ENCODE measurements at regions not wholly inside any gene's neighbourhood (a gene's known extent, or its start where the extent isn't known, plus 50 kb on each side); places are given as distances from the start of the nearest gene placed in this dataset.

- Histone ChIP-seq H3K36me3 (ENCODE audit: control insufficient read depth, insufficient read depth, low read length) (no peaks in the 10 kb centered on the region), H3K9me3 (ENCODE audit: control insufficient read depth, insufficient read depth, low read length) (peaks cover 10% of the 10 kb centered on the region; the same call in 1 of the 2 replicates), H3K27me3 (ENCODE audit: control insufficient read depth, insufficient read depth, low read length) (no peaks in the 10 kb centered on the region), H3K9ac (ENCODE audit: low read depth, low read length) (no peak overlapping the region), H3K4me3 (ENCODE audit: low read depth, low read length) (no peak overlapping the region), H3K27ac (ENCODE audit: low read depth, low read length) (no peak overlapping the region), H3K4me1 (ENCODE audit: control insufficient read depth, insufficient read depth, low read length) (peaks cover 6% of the 10 kb centered on the region; the same call in 1 of the 2 replicates)
Observed at GRCh38 chr15:77839970-77840905, 207.5 kb upstream of the LINGO1 start.

DNA sequence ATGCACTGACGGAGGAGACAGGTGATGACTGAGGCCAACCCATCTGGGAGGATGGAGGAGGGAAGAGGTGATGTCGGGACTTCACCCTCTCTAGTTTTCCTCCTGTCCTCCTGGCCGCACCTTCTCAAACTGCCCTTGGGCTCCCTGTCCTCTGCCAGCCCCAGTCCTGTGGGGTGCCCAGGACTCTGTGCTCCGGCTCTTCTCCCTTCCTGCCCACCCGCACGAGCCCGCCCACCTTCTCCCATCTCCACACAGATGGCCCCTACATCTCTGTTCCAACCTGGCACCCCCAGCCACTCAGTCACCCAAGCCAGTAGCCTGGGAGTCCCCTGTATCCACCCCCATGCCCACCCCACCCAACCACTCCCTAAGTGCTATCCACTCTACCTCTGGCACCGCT, 206.7 kb upstream of the LINGO1 start:
- H3K9ac ChIP-seq (ENCODE audit: low read depth, low read length): no peak overlapping the region
- H3K27ac ChIP-seq (ENCODE audit: low read depth, low read length): no peak overlapping the region

GRCh38 chr15:77838595-77838994, 205.9 kb upstream of the LINGO1 start:
- H3K9me3 ChIP-seq (ENCODE audit: control insufficient read depth, insufficient read depth, low read length): no peaks in the 10 kb centered on the region
- no peaks in the 10 kb centered on the region for H3K27me3 ChIP-seq (ENCODE audit: control insufficient read depth, insufficient read depth, low read length)
- no peak overlapping the region for H3K9ac ChIP-seq (ENCODE audit: low read depth, low read length)
- no peaks in the 10 kb centered on the region for H3K36me3 ChIP-seq (ENCODE audit: control insufficient read depth, insufficient read depth, low read length)
- H3K27ac ChIP-seq (ENCODE audit: low read depth, low read length): no peak overlapping the region
- peaks cover 6% of the 10 kb centered on the region; the same call in 1 of the 2 replicates for H3K4me1 ChIP-seq (ENCODE audit: control insufficient read depth, insufficient read depth, low read length)
- no peak overlapping the region for H3K4me3 ChIP-seq (ENCODE audit: low read depth, low read length)

More for the DNA sequence above, 206.7 kb upstream of the LINGO1 start:
- Histone ChIP-seq H3K36me3 (ENCODE audit: control insufficient read depth, insufficient read depth, low read length) (no peaks in the 10 kb centered on the region), H3K4me3 (ENCODE audit: low read depth, low read length) (no peak overlapping the region), H3K9me3 (ENCODE audit: control insufficient read depth, insufficient read depth, low read length) (peaks cover 2% of the 10 kb centered on the region; the same call in 1 of the 2 replicates), H3K4me1 (ENCODE audit: control insufficient read depth, insufficient read depth, low read length) (peaks cover 6% of the 10 kb centered on the region; the same call in 1 of the 2 replicates), H3K27me3 (ENCODE audit: control insufficient read depth, insufficient read depth, low read length) (no peaks in the 10 kb centered on the region)

GRCh38 chr15:77838061-77838460, 205.3 kb upstream of the LINGO1 start:
- no peaks in the 10 kb centered on the region for H3K27me3 ChIP-seq (ENCODE audit: control insufficient read depth, insufficient read depth, low read length)
- H3K9ac ChIP-seq (ENCODE audit: low read depth, low read length): no peak overlapping the region
- H3K9me3 ChIP-seq (ENCODE audit: control insufficient read depth, insufficient read depth, low read length): no peaks in the 10 kb centered on the region
- no peaks in the 10 kb centered on the region for H3K36me3 ChIP-seq (ENCODE audit: control insufficient read depth, insufficient read depth, low read length)
- peaks cover 6% of the 10 kb centered on the region; the same call in 1 of the 2 replicates for H3K4me1 ChIP-seq (ENCODE audit: control insufficient read depth, insufficient read depth, low read length)
- no peak overlapping the region for H3K4me3 ChIP-seq (ENCODE audit: low read depth, low read length)
- H3K27ac ChIP-seq (ENCODE audit: low read depth, low read length): no peak overlapping the region

DNA sequence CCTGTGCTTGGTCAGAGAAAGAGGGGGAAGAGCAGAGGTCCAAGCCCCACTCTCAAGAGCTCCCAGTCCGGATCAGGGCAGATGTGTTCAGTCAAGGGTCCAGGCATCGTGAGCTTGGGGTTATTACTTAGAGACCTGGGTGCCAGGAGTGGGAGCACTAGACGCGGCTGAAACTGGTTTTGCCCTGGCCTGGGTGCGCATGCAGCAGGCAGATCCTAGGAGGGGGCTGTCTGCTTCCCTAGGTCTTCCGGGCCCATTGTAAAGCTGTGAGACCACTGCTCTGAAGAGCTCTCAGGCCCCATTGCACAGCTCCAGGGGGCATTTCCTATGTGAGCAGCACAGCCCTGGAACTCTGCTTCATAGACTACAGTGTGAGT, 204.9 kb upstream of the LINGO1 start:
- H3K36me3 ChIP-seq (ENCODE audit: control insufficient read depth, insufficient read depth, low read length): no peaks in the 10 kb centered on the region
- H3K4me1 ChIP-seq (ENCODE audit: control insufficient read depth, insufficient read depth, low read length): peaks cover 6% of the 10 kb centered on the region; the same call in 1 of the 2 replicates
- no peak overlapping the region for H3K9ac ChIP-seq (ENCODE audit: low read depth, low read length)
- H3K27me3 ChIP-seq (ENCODE audit: control insufficient read depth, insufficient read depth, low read length): no peaks in the 10 kb centered on the region
- H3K4me3 ChIP-seq (ENCODE audit: low read depth, low read length): no peak overlapping the region
- no peaks in the 10 kb centered on the region for H3K9me3 ChIP-seq (ENCODE audit: control insufficient read depth, insufficient read depth, low read length)
- no peak overlapping the region for H3K27ac ChIP-seq (ENCODE audit: low read depth, low read length)

- Histone ChIP-seq H3K27ac (ENCODE audit: low read depth, low read length) (no peak overlapping the region), H3K27me3 (ENCODE audit: control insufficient read depth, insufficient read depth, low read length) (no peaks in the 10 kb centered on the region), H3K9ac (ENCODE audit: low read depth, low read length) (no peak overlapping the region), H3K36me3 (ENCODE audit: control insufficient read depth, insufficient read depth, low read length) (no peaks in the 10 kb centered on the region), H3K9me3 (ENCODE audit: control insufficient read depth, insufficient read depth, low read length) (no peaks in the 10 kb centered on the region), H3K4me3 (ENCODE audit: low read depth, low read length) (no peak overlapping the region), H3K4me1 (ENCODE audit: control insufficient read depth, insufficient read depth, low read length) (peaks cover 6% of the 10 kb centered on the region; the same call in 1 of the 2 replicates)
Observed at GRCh38 chr15:77836906-77837648, 204.4 kb upstream of the LINGO1 start.

- Histone ChIP-seq H3K9ac (ENCODE audit: low read depth, low read length) (no peak overlapping the region), H3K27ac (ENCODE audit: low read depth, low read length) (no peak overlapping the region), H3K9me3 (ENCODE audit: control insufficient read depth, insufficient read depth, low read length) (no peaks in the 10 kb centered on the region), H3K36me3 (ENCODE audit: control insufficient read depth, insufficient read depth, low read length) (no peaks in the 10 kb centered on the region), H3K27me3 (ENCODE audit: control insufficient read depth, insufficient read depth, low read length) (no peaks in the 10 kb centered on the region), H3K4me3 (ENCODE audit: low read depth, low read length) (no peak overlapping the region), H3K4me1 (ENCODE audit: control insufficient read depth, insufficient read depth, low read length) (peaks cover 6% of the 10 kb centered on the region; the same call in 1 of the 2 replicates)
Observed at GRCh38 chr15:77836121-77836692, 203.5 kb upstream of the LINGO1 start.

DNA sequence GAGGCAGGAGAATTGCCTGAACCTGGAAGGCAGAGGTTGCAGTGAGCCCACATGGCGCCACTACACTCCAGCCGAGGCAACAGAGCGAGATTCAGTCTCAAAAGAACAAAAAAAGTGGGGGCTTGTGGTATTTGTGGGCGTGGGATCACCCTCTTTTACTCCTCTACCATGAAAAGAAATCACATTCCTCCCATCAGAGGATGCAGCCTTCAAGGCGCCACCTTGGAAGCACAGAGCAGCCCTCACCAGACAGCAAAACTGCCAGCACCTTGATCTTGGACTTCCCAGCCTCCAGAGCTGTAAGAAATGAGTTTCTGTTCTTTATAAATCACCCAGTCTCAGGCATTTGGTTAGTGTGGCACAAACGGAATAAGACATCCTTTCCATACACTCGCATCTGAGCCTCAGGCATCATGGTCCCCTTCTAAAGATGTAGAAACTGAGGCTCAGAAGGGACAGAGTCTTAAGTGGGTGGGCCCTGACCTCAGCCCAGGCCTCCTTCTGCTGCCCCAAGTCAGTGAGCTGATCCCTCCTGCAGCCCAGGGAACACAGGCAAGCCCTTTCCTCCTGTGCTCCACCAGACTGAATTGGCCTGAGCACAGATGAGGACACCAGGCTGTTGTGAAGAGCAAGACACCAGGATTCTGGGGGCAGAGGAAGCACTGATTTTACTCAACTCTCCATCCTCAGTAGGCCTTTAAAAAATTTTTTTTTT, 201.7 kb upstream of the LINGO1 start:
- Histone ChIP-seq H3K4me3 (ENCODE audit: low read depth, low read length) (no peak overlapping the region), H3K27ac (ENCODE audit: low read depth, low read length) (no peak overlapping the region), H3K27me3 (ENCODE audit: control insufficient read depth, insufficient read depth, low read length) (no peaks in the 10 kb centered on the region), H3K4me1 (ENCODE audit: control insufficient read depth, insufficient read depth, low read length) (no peaks in the 10 kb centered on the region), H3K9ac (ENCODE audit: low read depth, low read length) (no peak overlapping the region), H3K36me3 (ENCODE audit: control insufficient read depth, insufficient read depth, low read length) (no peaks in the 10 kb centered on the region), H3K9me3 (ENCODE audit: control insufficient read depth, insufficient read depth, low read length) (no peaks in the 10 kb centered on the region)

DNA sequence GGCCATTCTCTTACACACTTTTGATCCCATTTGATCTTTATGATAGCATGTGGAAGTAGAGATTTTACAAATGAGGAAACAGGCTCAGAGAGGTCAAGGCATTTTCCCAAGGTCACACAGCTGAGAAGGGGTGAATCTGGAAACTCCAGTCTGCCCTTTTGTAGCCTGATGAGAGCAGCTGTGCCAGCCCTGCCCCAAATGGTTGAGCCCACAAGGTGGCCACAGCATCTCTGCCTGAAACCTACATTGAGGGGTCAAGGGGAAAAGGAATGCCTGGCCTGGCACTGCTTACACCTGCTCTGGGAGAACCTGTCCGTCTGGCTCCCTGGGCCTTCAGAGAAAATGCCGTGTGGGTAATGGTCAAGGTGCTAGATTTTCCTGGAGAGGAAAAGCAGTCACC, 200.2 kb upstream of the LINGO1 start:
- Histone ChIP-seq H3K27ac (ENCODE audit: low read depth, low read length) (no peak overlapping the region), H3K4me3 (ENCODE audit: low read depth, low read length) (no peak overlapping the region)

DNA sequence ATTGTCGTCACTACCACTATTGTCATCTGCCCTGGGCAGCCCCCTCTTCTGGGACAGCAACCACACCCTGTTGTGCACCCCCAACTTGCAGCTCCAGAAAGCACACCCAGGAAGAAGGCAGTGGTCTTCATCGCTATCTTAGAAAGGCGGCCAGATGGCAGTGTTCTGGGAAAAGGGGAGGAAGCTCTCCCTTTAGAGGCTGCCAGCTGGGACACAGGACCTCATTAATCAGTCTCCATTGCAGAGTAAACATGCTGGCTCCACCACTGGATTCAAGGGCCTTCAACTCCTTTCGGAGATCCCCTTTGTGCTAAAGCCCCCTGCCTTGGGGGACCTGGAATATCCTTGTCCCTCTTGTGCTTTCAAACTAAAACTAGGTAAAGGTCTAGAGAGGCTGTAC, 199.3 kb upstream of the LINGO1 start:
- Histone ChIP-seq H3K27me3 (ENCODE audit: control insufficient read depth, insufficient read depth, low read length) (no peaks in the 10 kb centered on the region), H3K36me3 (ENCODE audit: control insufficient read depth, insufficient read depth, low read length) (no peaks in the 10 kb centered on the region), H3K9me3 (ENCODE audit: control insufficient read depth, insufficient read depth, low read length) (no peaks in the 10 kb centered on the region), H3K4me1 (ENCODE audit: control insufficient read depth, insufficient read depth, low read length) (no peaks in the 10 kb centered on the region), H3K27ac (ENCODE audit: low read depth, low read length) (no peak overlapping the region), H3K9ac (ENCODE audit: low read depth, low read length) (no peak overlapping the region), H3K4me3 (ENCODE audit: low read depth, low read length) (no peak overlapping the region)

More for the DNA sequence above, 200.2 kb upstream of the LINGO1 start:
- Histone ChIP-seq H3K4me1 (ENCODE audit: control insufficient read depth, insufficient read depth, low read length) (no peaks in the 10 kb centered on the region), H3K9ac (ENCODE audit: low read depth, low read length) (no peak overlapping the region), H3K36me3 (ENCODE audit: control insufficient read depth, insufficient read depth, low read length) (no peaks in the 10 kb centered on the region), H3K27me3 (ENCODE audit: control insufficient read depth, insufficient read depth, low read length) (no peaks in the 10 kb centered on the region), H3K9me3 (ENCODE audit: control insufficient read depth, insufficient read depth, low read length) (no peaks in the 10 kb centered on the region)

Data from HUES48 (cell line).